Suppressor macrophage (primary cell): ENCODE measurements at regions not wholly inside any gene's neighbourhood (a gene's known extent, or its start where the extent isn't known, plus 50 kb on each side); places are given as distances from the start of the nearest gene placed in this dataset.
"Not testable (repeated sequence)": the region's sequence is repeated elsewhere in the genome, so short reads cannot be mapped to it uniquely, and the experiment has no call there.

Source experiments
- DNase-seq, 4 experiments: peaks; one replicate each; pipeline ENCODE4 v3.0.0-alpha.2; 2020 to 2022

- no peak for DNase-seq
These were observed 57.9 kb upstream of the ST3GAL6 start for GRCh38 chr3:98705212-98705611.

- DNase-seq = peak; percentile 28 to 57 (median 52)
These were observed 57.4 kb upstream of the ST3GAL6 start for GRCh38 chr3:98705694-98706093.

- not testable (repeated sequence) for DNase-seq
These were observed 54.5 kb upstream of the ST3GAL6 start for GRCh38 chr3:98708681-98709080.

- peak; percentile 15 to 58 (median 44) for DNase-seq
These were observed 53.7 kb upstream of the ST3GAL6 start for GRCh38 chr3:98709441-98709840.

GRCh38 chr3:98710067-98710659 lies 53.0 kb upstream of the ST3GAL6 start:
- DNase-seq = peak in 2 of 4 experiments; percentile 24 to 38

GRCh38 chr3:98711426-98711825 lies 51.7 kb upstream of the ST3GAL6 start:
- peak in 1 of 4 experiments; percentile 17 for DNase-seq

GRCh38 chr3:98712726-98713125 lies 50.4 kb upstream of the ST3GAL6 start:
- DNase-seq = no peak

- not testable (repeated sequence) for DNase-seq
These were observed 49.8 kb upstream of the ST3GAL6 start for GRCh38 chr3:98713332-98713731.
